Lower leg skin (tissue), 3 donors: ENCODE measurements at regions not wholly inside any gene's neighbourhood (a gene's known extent, or its start where the extent isn't known, plus 50 kb on each side); places are given as distances from the start of the nearest gene placed in this dataset.

Experiments used
- CTCF ChIP-seq, 3 donors: fragments of 450-650 bp; IDR thresholded peaks; one replicate each; pipeline ENCODE4 v1.5.1; 2016; ENCODE audit warnings: antibody characterized with exemption in 3 of 3, mild to moderate bottlenecking in 3 of 3, moderate library complexity in 2 of 3
- POLR2A ChIP-seq, 2 donors: fragments of 450-650 bp; IDR thresholded peaks; one replicate each; pipeline ENCODE4 v1.6.1; 2016 to 2017; ENCODE audit warnings: antibody characterized with exemption in 2 of 2, mild to moderate bottlenecking in 1 of 2, moderate library complexity in 1 of 2

DNA sequence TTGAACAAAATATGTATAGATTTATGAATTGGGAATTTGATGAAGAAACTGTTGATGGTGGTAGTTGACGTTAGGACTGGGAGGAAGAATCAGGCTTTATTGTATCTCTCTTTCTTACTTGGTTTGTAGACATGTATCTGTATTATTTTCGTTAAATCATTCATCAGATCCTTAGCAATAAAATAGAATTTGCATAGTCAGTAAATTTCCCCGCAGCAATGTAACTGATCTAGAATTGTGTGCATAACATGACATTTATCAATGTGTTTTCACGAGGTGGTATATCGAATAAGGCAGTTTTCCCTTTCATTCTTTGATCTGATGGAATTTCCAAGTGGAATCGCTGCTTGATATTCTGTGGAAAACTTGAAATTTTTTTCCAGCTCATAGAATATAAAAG lies 308.8 kb downstream of the SPRY1 start:
- TF ChIP-seq CTCF (IDR thresholded peaks at IDR 0.05) (no peak), POLR2A (IDR thresholded peaks at IDR 0.05) (no peak)
